HG03135 (cell line): ENCODE measurements at regions not wholly inside any gene's neighbourhood (a gene's known extent, or its start where the extent isn't known, plus 50 kb on each side); places are given as distances from the start of the nearest gene placed in this dataset.

Source experiments
- ATAC-seq: cut with Tn5 transposase; IDR thresholded peaks from one replicate; pipeline ENCODE4 v1.9.1; 2021; ENCODE audit warnings: mild to moderate bottlenecking, moderate library complexity; ENCODE audit not compliant: unreplicated experiment

- ATAC-seq = no peak
These were observed 327.5 kb upstream of the ZMIZ1 start for GRCh38 chr10:78740976-78741915.

- no peak for ATAC-seq
These were observed 326.4 kb upstream of the ZMIZ1 start for GRCh38 chr10:78742406-78742729.

- no peak for ATAC-seq
These were observed 325.8 kb upstream of the ZMIZ1 start for GRCh38 chr10:78742730-78743615.

GRCh38 chr10:78744056-78744455, 324.7 kb upstream of the ZMIZ1 start:
- ATAC-seq = no peak

GRCh38 chr10:78744491-78745090, 324.2 kb upstream of the ZMIZ1 start:
- no peak for ATAC-seq

- ATAC-seq = no peak
These were observed 323.3 kb upstream of the ZMIZ1 start for GRCh38 chr10:78745441-78745840.

- ATAC-seq = no peak
These were observed 322.5 kb upstream of the ZMIZ1 start for GRCh38 chr10:78746155-78746763.

- ATAC-seq = no peak
These were observed 321.1 kb upstream of the ZMIZ1 start for GRCh38 chr10:78747401-78748234.

GRCh38 chr10:78748235-78748533, 320.6 kb upstream of the ZMIZ1 start:
- no peak for ATAC-seq

- ATAC-seq = no peak
These were observed 319.6 kb upstream of the ZMIZ1 start for GRCh38 chr10:78749200-78749599.

GRCh38 chr10:78749898-78750297, 318.9 kb upstream of the ZMIZ1 start:
- no peak for ATAC-seq

GRCh38 chr10:78750418-78750817, 318.3 kb upstream of the ZMIZ1 start:
- ATAC-seq = no peak

- ATAC-seq = no peak
These were observed 317.1 kb upstream of the ZMIZ1 start for GRCh38 chr10:78751716-78752115.

GRCh38 chr10:78752221-78752620, 316.5 kb upstream of the ZMIZ1 start:
- ATAC-seq = no peak

GRCh38 chr10:78752708-78753107, 316.1 kb upstream of the ZMIZ1 start:
- ATAC-seq = no peak

GRCh38 chr10:78754269-78755062, 314.3 kb upstream of the ZMIZ1 start:
- no peak for ATAC-seq

- ATAC-seq = no peak
These were observed 313.6 kb upstream of the ZMIZ1 start for GRCh38 chr10:78755063-78755701.

GRCh38 chr10:78755877-78756455, 312.8 kb upstream of the ZMIZ1 start:
- ATAC-seq = no peak
